GM12865 (cell line): ENCODE measurements at regions not wholly inside any gene's neighbourhood (a gene's known extent, or its start where the extent isn't known, plus 50 kb on each side); places are given as distances from the start of the nearest gene placed in this dataset.

ENCODE experiments used
- DNase-seq: peaks from one replicate; pipeline ENCODE4 v3.0.0; 2010; ENCODE audit warnings: low read depth
- H3K4me3 ChIP-seq: 2 replicates; pipeline ENCODE4 v1.5.1; 2011; ENCODE audit warnings: mild to moderate bottlenecking, low read depth, low read length, control low read depth
- CTCF ChIP-seq: IDR thresholded peaks from 2 replicates; pipeline ENCODE4 v1.5.1; 2011; ENCODE audit warnings: low read length, control low read depth, low read depth, inconsistent platforms; ENCODE audit not compliant: insufficient read depth; ENCODE audit errors: missing control alignments

- DNase-seq, result no peak
- no peak overlapping the region for H3K4me3 ChIP-seq
- TF ChIP-seq CTCF, result no peak
Measured at GRCh38 chr15:97680606-97681220, 279.8 kb upstream of the ARRDC4 start.

GRCh38 chr15:97683831-97684230 is 276.7 kb upstream of the ARRDC4 start:
- TF ChIP-seq CTCF, result no peak
- DNase-seq, result no peak
- no peak overlapping the region for H3K4me3 ChIP-seq

GRCh38 chr15:97684249-97684648 is 276.3 kb upstream of the ARRDC4 start:
- no peak overlapping the region for H3K4me3 ChIP-seq
- no peak for DNase-seq
- no peak for TF ChIP-seq CTCF

GRCh38 chr15:97686324-97686723 is 274.2 kb upstream of the ARRDC4 start:
- TF ChIP-seq CTCF, result no peak
- DNase-seq, result no peak
- H3K4me3 ChIP-seq, result no peak overlapping the region

GRCh38 chr15:97687654-97688053 is 272.8 kb upstream of the ARRDC4 start:
- DNase-seq, result no peak
- no peak overlapping the region for H3K4me3 ChIP-seq
- TF ChIP-seq CTCF, result no peak

DNA sequence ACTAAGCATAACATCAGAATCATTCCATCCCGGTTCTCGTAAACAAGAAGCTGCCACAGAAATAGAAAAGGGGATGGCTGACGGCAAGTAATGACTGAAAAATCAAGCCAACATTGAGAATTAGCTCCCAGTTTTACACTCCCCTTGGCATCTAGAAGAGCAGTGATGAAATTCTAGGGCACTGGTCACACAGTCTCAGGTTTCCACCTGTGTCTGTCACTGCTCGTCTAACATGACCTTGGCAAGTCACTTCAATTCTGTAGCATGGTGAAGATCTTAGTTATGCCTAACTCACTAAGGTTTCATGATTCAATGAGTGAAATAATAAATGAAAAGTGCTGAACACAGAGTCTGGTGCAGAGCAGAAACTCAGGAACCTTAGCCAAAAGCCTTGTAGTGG is 272.3 kb upstream of the ARRDC4 start:
- no peak for TF ChIP-seq CTCF
- H3K4me3 ChIP-seq, result no peak overlapping the region
- no peak for DNase-seq

DNA sequence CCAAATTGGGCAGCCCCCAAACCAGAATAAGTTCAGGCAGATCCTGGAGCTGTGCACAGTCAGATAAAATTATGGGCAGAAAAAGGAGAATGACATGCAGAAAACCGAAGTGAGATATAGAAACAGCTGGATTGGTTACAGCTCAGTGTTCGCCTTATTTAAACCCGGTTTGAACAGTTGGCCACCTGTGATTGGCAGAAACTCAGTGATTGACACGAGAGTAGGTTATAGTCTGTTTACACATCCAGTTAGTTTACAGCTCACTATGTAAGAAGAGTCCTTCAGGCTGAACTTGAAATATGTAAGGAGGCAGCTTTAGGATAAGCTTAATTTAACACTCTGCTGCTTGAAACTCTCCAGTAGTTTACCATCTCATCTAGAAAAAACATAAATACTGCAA is 271.6 kb upstream of the ARRDC4 start:
- no peak for TF ChIP-seq CTCF
- no peak for DNase-seq
- H3K4me3 ChIP-seq, result no peak overlapping the region
